ENCODE measurements at regions not wholly inside any gene's neighbourhood (a gene's known extent, or its start where the extent isn't known, plus 50 kb on each side); places are given as distances from the start of the nearest gene placed in this dataset.

- TF ChIP-seq, protein P1, sequence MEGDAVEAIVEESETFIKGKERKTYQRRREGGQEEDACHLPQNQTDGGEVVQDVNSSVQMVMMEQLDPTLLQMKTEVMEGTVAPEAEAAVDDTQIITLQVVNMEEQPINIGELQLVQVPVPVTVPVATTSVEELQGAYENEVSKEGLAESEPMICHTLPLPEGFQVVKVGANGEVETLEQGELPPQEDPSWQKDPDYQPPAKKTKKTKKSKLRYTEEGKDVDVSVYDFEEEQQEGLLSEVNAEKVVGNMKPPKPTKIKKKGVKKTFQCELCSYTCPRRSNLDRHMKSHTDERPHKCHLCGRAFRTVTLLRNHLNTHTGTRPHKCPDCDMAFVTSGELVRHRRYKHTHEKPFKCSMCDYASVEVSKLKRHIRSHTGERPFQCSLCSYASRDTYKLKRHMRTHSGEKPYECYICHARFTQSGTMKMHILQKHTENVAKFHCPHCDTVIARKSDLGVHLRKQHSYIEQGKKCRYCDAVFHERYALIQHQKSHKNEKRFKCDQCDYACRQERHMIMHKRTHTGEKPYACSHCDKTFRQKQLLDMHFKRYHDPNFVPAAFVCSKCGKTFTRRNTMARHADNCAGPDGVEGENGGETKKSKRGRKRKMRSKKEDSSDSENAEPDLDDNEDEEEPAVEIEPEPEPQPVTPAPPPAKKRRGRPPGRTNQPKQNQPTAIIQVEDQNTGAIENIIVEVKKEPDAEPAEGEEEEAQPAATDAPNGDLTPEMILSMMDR (IDR thresholded peaks at IDR 0.05; ENCODE audit: control insufficient read depth, insufficient read depth, low read depth, low read length, missing control alignments), result peak; percentile 1
- DNase-seq (ENCODE audit: low read depth), result no peak
- no peak overlapping the region for H3K4me3 ChIP-seq (ENCODE audit: control insufficient read depth, low read depth, low read length)
Observed at GRCh38 chr5:135120951-135121350, 86.9 kb upstream of the PITX1 start.

GRCh38 chr5:135119481-135119880, 85.5 kb upstream of the PITX1 start:
- no peak overlapping the region for H3K4me3 ChIP-seq (ENCODE audit: control insufficient read depth, low read depth, low read length)
- TF ChIP-seq, protein P1 (IDR thresholded peaks at IDR 0.05; ENCODE audit: control insufficient read depth, insufficient read depth, low read depth, low read length, missing control alignments), result no peak
- no peak for DNase-seq (ENCODE audit: low read depth)

- H3K4me3 ChIP-seq (ENCODE audit: control insufficient read depth, low read depth, low read length), result no peak overlapping the region
- no peak for DNase-seq (ENCODE audit: low read depth)
- TF ChIP-seq, protein P1 (IDR thresholded peaks at IDR 0.05; ENCODE audit: control insufficient read depth, insufficient read depth, low read depth, low read length, missing control alignments), result no peak
Observed at GRCh38 chr5:135117590-135117989, 83.6 kb upstream of the PITX1 start.

GRCh38 chr5:135116160-135116561, 82.1 kb upstream of the PITX1 start:
- TF ChIP-seq, protein P1 (IDR thresholded peaks at IDR 0.05; ENCODE audit: control insufficient read depth, insufficient read depth, low read depth, low read length, missing control alignments), result no peak
- no peak for DNase-seq (ENCODE audit: low read depth)

GRCh38 chr5:135115591-135115990, 81.6 kb upstream of the PITX1 start:
- DNase-seq (ENCODE audit: low read depth), result no peak
- no peak overlapping the region for H3K4me3 ChIP-seq (ENCODE audit: control insufficient read depth, low read depth, low read length)
- TF ChIP-seq, protein P1 (IDR thresholded peaks at IDR 0.05; ENCODE audit: control insufficient read depth, insufficient read depth, low read depth, low read length, missing control alignments), result no peak

More at GRCh38 chr5:135116160-135116561, 82.1 kb upstream of the PITX1 start:
- no peak overlapping the region for H3K4me3 ChIP-seq (ENCODE audit: control insufficient read depth, low read depth, low read length)

DNA sequence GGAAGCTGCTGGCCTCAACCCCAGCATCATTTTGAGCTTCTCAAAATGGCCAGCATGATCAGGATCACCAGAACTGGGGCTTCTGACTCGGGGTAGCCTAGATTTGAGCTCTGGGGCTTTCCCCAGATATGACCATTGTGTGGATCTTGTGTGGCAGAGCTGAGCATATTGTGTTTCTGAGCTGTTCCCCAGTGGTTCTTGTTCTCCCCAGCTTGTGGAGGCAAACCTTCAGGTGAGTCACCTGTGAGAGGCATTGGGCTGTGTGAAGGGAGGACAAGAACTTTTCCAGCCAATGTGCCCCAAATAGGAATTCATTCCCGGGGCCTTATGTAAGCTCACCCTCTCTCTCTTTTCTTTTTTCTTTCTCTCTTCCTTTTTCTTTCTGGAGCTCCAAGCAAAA, 80.7 kb upstream of the PITX1 start:
- H3K4me3 ChIP-seq (ENCODE audit: control insufficient read depth, low read depth, low read length), result no peak overlapping the region
- DNase-seq (ENCODE audit: low read depth), result no peak
- TF ChIP-seq, protein P1 (IDR thresholded peaks at IDR 0.05; ENCODE audit: control insufficient read depth, insufficient read depth, low read depth, low read length, missing control alignments), result no peak
